IMR-90 (cell line): ENCODE measurements at regions not wholly inside any gene's neighbourhood (a gene's known extent, or its start where the extent isn't known, plus 50 kb on each side); places are given as distances from the start of the nearest gene placed in this dataset.

Source experiments
- ATAC-seq: fragments of 200-7000 bp; cut with Tn5 transposase; 2 replicates; pipeline ENCODE4 v1.9.1; 2020; ENCODE audit warnings: low read depth, mild to moderate bottlenecking, moderate library complexity
- BruUV-seq: library from RNA; stranded (reverse); fragments of 400-500 nt; replicated peaks from 2 replicates; lab custom pipeline; 2021; lab: Mats Ljungman, UMichigan
- CTCF ChIA-PET: fragments of 300-600 bp; formaldehyde crosslinking; extraction: SDS; loops from one replicate; lab custom pipeline; 2021; ENCODE audit warnings: antibody characterized with exemption; lab: Yijun Ruan, JAX
- POLR2A ChIA-PET: fragments of 300-600 bp; sonication (Branson Sonifier 250); formaldehyde crosslinking; loops from one replicate; lab custom pipeline; 2022; ENCODE audit warnings: antibody characterized with exemption; ENCODE audit not compliant: unreplicated experiment; lab: Charles Lee
- DNase-seq: peaks from one replicate; pipeline ENCODE4 v3.0.0; 2013
- H2AFZ ChIP-seq: replicated peaks from 2 replicates; pipeline ENCODE3; 2013; ENCODE audit warnings: low read length, mild to moderate bottlenecking; ENCODE audit not compliant: poor library complexity
- H2AK5ac ChIP-seq: 2 replicates; pipeline ENCODE4 v1.6.1; 2013; ENCODE audit warnings: low read depth, low read length, inconsistent platforms
- H2AK9ac ChIP-seq: replicated peaks from 2 replicates; pipeline ENCODE3; 2013; ENCODE audit warnings: mild to moderate bottlenecking, low read depth, low read length, moderate library complexity; ENCODE audit not compliant: poor library complexity
- H2BK120ac ChIP-seq: 2 replicates; pipeline ENCODE4 v1.6.1; 2013; ENCODE audit warnings: low read depth, low read length, inconsistent platforms
- H2BK15ac ChIP-seq: 3 replicates; pipeline ENCODE4 v1.6.1; 2013; ENCODE audit warnings: low read depth, low read length, inconsistent platforms
- H2BK20ac ChIP-seq: 2 replicates; pipeline ENCODE4 v1.6.1; 2013; ENCODE audit warnings: low read depth, mild to moderate bottlenecking, inconsistent platforms, low read length, moderate library complexity
- H2BK5ac ChIP-seq: 2 replicates; pipeline ENCODE4 v1.6.1; 2013; ENCODE audit warnings: mild to moderate bottlenecking, low read depth, low read length, inconsistent platforms; ENCODE audit not compliant: poor library complexity, severe bottlenecking
- H3K14ac ChIP-seq: replicated peaks from 2 replicates; pipeline ENCODE4 v1.6.1; 2013; ENCODE audit warnings: low read depth, low read length, inconsistent platforms
- H3K18ac ChIP-seq: 2 replicates; pipeline ENCODE4 v1.6.1; 2013; ENCODE audit warnings: low read depth, low read length, control low read depth
- H3K23ac ChIP-seq: 2 replicates; pipeline ENCODE4 v1.6.1; 2013; ENCODE audit warnings: low read depth, low read length, inconsistent platforms
- H3K27ac ChIP-seq: 2 replicates; pipeline ENCODE4 v1.5.1; 2013; ENCODE audit warnings: mild to moderate bottlenecking, control low read depth, low read length; ENCODE audit not compliant: insufficient read depth
- H3K27me3 ChIP-seq: 2 replicates; pipeline ENCODE4 v1.6.1; 2013; ENCODE audit warnings: low read length; ENCODE audit not compliant: control insufficient read depth, insufficient read depth
- H3K36me3 ChIP-seq: 2 replicates; pipeline ENCODE4 v1.6.1; 2013; ENCODE audit warnings: low read length, mixed read lengths; ENCODE audit not compliant: control insufficient read depth, insufficient read depth
- H3K4ac ChIP-seq: 2 replicates; pipeline ENCODE4 v1.6.1; 2013; ENCODE audit warnings: low read depth, low read length, inconsistent platforms
- H3K4me1 ChIP-seq: 2 replicates; pipeline ENCODE4 v1.6.1; 2013; ENCODE audit warnings: low read length, mixed read lengths; ENCODE audit not compliant: control insufficient read depth, insufficient read depth
- H3K4me2 ChIP-seq: 2 replicates; pipeline ENCODE4 v1.6.1; 2013; ENCODE audit warnings: low read depth, mild to moderate bottlenecking, control low read depth, low read length, moderate library complexity
- H3K4me3 ChIP-seq: 2 replicates; pipeline ENCODE4 v1.5.1; 2013; ENCODE audit warnings: low read depth, mild to moderate bottlenecking, control low read depth, low read length, moderate library complexity; ENCODE audit not compliant: insufficient read depth
- H3K56ac ChIP-seq: 2 replicates; pipeline ENCODE4 v1.6.1; 2013; ENCODE audit warnings: low read length, inconsistent platforms; ENCODE audit not compliant: insufficient read depth; ENCODE audit errors: extremely low read depth
- H3K79me1 ChIP-seq, 2 experiments: 2 replicates each; pipeline ENCODE4 v1.6.1; 2013; ENCODE audit warnings: low read length in 2 of 2, inconsistent platforms in 1 of 2, low read depth in 1 of 2
- H3K9ac ChIP-seq: 2 replicates; pipeline ENCODE4 v1.6.1; 2013; ENCODE audit warnings: low read depth, low read length, control low read depth
- H3K9me1 ChIP-seq: 2 replicates; pipeline ENCODE4 v1.6.1; 2013; ENCODE audit warnings: low read length, inconsistent platforms; ENCODE audit not compliant: insufficient read depth
- H3K9me3 ChIP-seq: 2 replicates; pipeline ENCODE4 v1.6.1; 2013; ENCODE audit warnings: low read length; ENCODE audit not compliant: control insufficient read depth, insufficient read depth
- H4K20me1 ChIP-seq: 2 replicates; pipeline ENCODE4 v1.6.1; 2013; ENCODE audit warnings: low read length, inconsistent platforms; ENCODE audit not compliant: insufficient read depth
- H4K5ac ChIP-seq: 2 replicates; pipeline ENCODE4 v1.6.1; 2013; ENCODE audit warnings: mild to moderate bottlenecking, low read depth, low read length, control low read depth
- H4K8ac ChIP-seq, 2 experiments: 2 replicates each; pipeline ENCODE4 v1.6.1; 2013; ENCODE audit warnings: low read depth in 2 of 2, low read length in 2 of 2, control low read depth in 1 of 2, inconsistent platforms in 1 of 2
- H4K91ac ChIP-seq: 2 replicates; pipeline ENCODE4 v1.6.1; 2013; ENCODE audit warnings: low read depth, low read length, inconsistent platforms; ENCODE audit not compliant: insufficient read depth
- BHLHE40 ChIP-seq: fragments of 150-350 bp; IDR thresholded peaks from 2 replicates; pipeline ENCODE4 v1.6.1; 2016; ENCODE audit warnings: mild to moderate bottlenecking, low read depth, low read length
- CEBPB ChIP-seq: IDR thresholded peaks from 2 replicates; pipeline ENCODE4 v1.6.1; 2012; ENCODE audit warnings: low read depth, low read length, improper control_type of control experiment
- CHD1 ChIP-seq: IDR thresholded peaks from 2 replicates; pipeline ENCODE4 v1.6.1; 2012; ENCODE audit warnings: low read depth, low read length, improper control_type of control experiment
- FOS ChIP-seq: fragments of 150-350 bp; IDR thresholded peaks from 2 replicates; pipeline ENCODE4 v1.6.1; 2016; ENCODE audit warnings: low read depth, low read length
- MAFK ChIP-seq: IDR thresholded peaks from 2 replicates; pipeline ENCODE4 v1.6.1; 2012; ENCODE audit warnings: low read depth, low read length, improper control_type of control experiment
- MAZ ChIP-seq: IDR thresholded peaks from 2 replicates; pipeline ENCODE4 v1.6.1; 2012; ENCODE audit warnings: low read depth, mild to moderate bottlenecking, low read length, improper control_type of control experiment, moderate library complexity, borderline replicate concordance
- MXI1 ChIP-seq: IDR thresholded peaks from 2 replicates; pipeline ENCODE4 v1.6.1; 2012; ENCODE audit warnings: low read depth, mild to moderate bottlenecking, low read length, moderate library complexity, borderline replicate concordance
- NFE2L2 ChIP-seq: fragments of 150-350 bp; IDR thresholded peaks from 2 replicates; pipeline ENCODE4 v1.6.1; 2016; ENCODE audit warnings: low read depth, mild to moderate bottlenecking, low read length
- POLR2A ChIP-seq: IDR thresholded peaks from 2 replicates; pipeline ENCODE4 v1.6.1; 2012; ENCODE audit warnings: mild to moderate bottlenecking, low read depth, low read length
- RAD21 ChIP-seq: IDR thresholded peaks from 2 replicates; pipeline ENCODE4 v1.6.1; 2012; ENCODE audit warnings: low read length, improper control_type of control experiment
- RCOR1 ChIP-seq: IDR thresholded peaks from 2 replicates; pipeline ENCODE4 v1.6.1; 2012; ENCODE audit warnings: mild to moderate bottlenecking, low read length, improper control_type of control experiment; ENCODE audit not compliant: insufficient replicate concordance
- RFX5 ChIP-seq: IDR thresholded peaks from 2 replicates; pipeline ENCODE4 v1.8.0; 2012; ENCODE audit warnings: low read depth, mild to moderate bottlenecking, low read length, moderate library complexity
- SMC3 ChIP-seq: fragments of 150-350 bp; IDR thresholded peaks from 2 replicates; pipeline ENCODE4 v1.6.1; 2016; ENCODE audit warnings: low read depth, mild to moderate bottlenecking, antibody characterized with exemption, low read length, moderate library complexity
- WGBS, 2 experiments: methylation state at CpG; one replicate each; pipeline versions ENCODE4 v1.1.5 to v1.1.7; 2013; ENCODE audit warnings: missing lambda C conversion rate in 2 of 2; ENCODE audit not compliant: insufficient read length in 1 of 2; ENCODE audit errors: extremely low coverage in 2 of 2; 5-methylcytosine and 5-hydroxymethylcytosine counted together
- dilution Hi-C: fragments of 300-500 bp; cut with HindIII; formaldehyde crosslinking; loops from one replicate; pipeline ENCODE4 v1.14.3; 2018; ENCODE audit warnings: low sequenced_read_pairs; ENCODE audit not compliant: unreplicated experiment
- in situ Hi-C: fragments of 300-500 bp; cut with MboI; formaldehyde crosslinking; loops from 3 replicates; pipeline ENCODE4 v1.14.3; 2019; ENCODE audit warnings: low sequenced_read_pairs, inconsistent platforms, mixed read lengths
- intact Hi-C: fragments of 100-400 bp; cut with micrococcal nuclease; formaldehyde crosslinking; loops from 2 replicates; pipeline ENCODE4 v1.10.0; 2022
- TF ChIP-seq, protein P1 (sequence below): conservative IDR thresholded peaks from 2 replicates; pipeline ENCODE4 v1.5.1; 2012; ENCODE audit warnings: mild to moderate bottlenecking, low read depth, low read length, improper control_type of control experiment
- TF ChIP-seq, protein P2 (sequence below): fragments of 150-350 bp; IDR thresholded peaks from 2 replicates; pipeline ENCODE4 v1.6.1; 2017; ENCODE audit warnings: mild to moderate bottlenecking, antibody characterized with exemption, low read length, low read depth

DNA sequence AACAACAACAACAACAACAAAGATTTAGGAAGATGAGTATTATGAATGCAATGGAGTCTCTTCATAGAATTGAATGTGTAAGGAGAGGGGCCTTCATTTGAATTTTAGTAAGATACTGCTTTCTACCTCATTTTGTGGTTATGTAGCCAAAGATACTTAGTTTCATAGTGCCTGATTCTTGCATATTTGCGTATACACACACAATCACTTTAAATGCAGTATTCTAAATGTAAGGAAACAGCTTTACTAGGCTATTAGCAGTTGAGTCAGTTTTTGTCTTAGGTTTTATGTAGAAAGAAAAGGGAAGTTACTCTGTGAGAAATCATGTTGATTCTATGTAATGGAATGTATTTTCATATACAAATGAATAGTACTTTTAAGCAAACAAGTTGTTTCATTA is 80.5 kb downstream of the HAUS1 start:
- H2BK15ac ChIP-seq = no peak overlapping the region
- CTCF ChIA-PET = no interaction called here
- H3K27me3 ChIP-seq = no peaks in the 10 kb centered on the region
- H3K9me3 ChIP-seq = no peaks in the 10 kb centered on the region
- intact Hi-C loops (no loop called here), in situ Hi-C loops (no loop called here), dilution Hi-C loops (no loop called here)
- no peak overlapping the region for H3K4ac ChIP-seq
- peak; percentile 48; the same call in 1 of the 2 replicates for ATAC-seq
- H3K18ac ChIP-seq = no peak overlapping the region
- H2BK120ac ChIP-seq = no peak overlapping the region
- peaks cover 2% of the 10 kb centered on the region; the same call in 1 of the 2 replicates for H3K36me3 ChIP-seq
- no peak overlapping the region for H2AFZ ChIP-seq
- BruUV-seq = no TSS peak
- no CpG with 5 or more reads among the region's 1 CpG for WGBS, 2 experiments
- H3K4me2 ChIP-seq = no peak overlapping the region
- no peak for DNase-seq
- 0 out of 2 replicates have a peak overlapping the region, but pooled peaks have one; percentile 28 for H2AK5ac ChIP-seq
- H3K9ac ChIP-seq = no peak overlapping the region
- no peak overlapping the region for H4K8ac ChIP-seq
- POLR2A ChIA-PET = no interaction called here
- H3K14ac ChIP-seq = no peak overlapping the region; the same call in 1 of the 2 replicates
- TF ChIP-seq FOS (no peak), RAD21 (no peak), POLR2A (no peak), RCOR1 (no peak), MAFK (no peak), CHD1 (no peak), NFE2L2 (no peak), MAZ (no peak), SMC3 (no peak), BHLHE40 (no peak), CEBPB (no peak), RFX5 (no peak), MXI1 (no peak)
- TF ChIP-seq, protein P1, sequence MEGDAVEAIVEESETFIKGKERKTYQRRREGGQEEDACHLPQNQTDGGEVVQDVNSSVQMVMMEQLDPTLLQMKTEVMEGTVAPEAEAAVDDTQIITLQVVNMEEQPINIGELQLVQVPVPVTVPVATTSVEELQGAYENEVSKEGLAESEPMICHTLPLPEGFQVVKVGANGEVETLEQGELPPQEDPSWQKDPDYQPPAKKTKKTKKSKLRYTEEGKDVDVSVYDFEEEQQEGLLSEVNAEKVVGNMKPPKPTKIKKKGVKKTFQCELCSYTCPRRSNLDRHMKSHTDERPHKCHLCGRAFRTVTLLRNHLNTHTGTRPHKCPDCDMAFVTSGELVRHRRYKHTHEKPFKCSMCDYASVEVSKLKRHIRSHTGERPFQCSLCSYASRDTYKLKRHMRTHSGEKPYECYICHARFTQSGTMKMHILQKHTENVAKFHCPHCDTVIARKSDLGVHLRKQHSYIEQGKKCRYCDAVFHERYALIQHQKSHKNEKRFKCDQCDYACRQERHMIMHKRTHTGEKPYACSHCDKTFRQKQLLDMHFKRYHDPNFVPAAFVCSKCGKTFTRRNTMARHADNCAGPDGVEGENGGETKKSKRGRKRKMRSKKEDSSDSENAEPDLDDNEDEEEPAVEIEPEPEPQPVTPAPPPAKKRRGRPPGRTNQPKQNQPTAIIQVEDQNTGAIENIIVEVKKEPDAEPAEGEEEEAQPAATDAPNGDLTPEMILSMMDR = no peak
- TF ChIP-seq, protein P2, sequence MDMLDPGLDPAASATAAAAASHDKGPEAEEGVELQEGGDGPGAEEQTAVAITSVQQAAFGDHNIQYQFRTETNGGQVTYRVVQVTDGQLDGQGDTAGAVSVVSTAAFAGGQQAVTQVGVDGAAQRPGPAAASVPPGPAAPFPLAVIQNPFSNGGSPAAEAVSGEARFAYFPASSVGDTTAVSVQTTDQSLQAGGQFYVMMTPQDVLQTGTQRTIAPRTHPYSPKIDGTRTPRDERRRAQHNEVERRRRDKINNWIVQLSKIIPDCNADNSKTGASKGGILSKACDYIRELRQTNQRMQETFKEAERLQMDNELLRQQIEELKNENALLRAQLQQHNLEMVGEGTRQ = no peak
- no peak overlapping the region for H4K5ac ChIP-seq
- no peak overlapping the region for H3K4me3 ChIP-seq
- H2BK20ac ChIP-seq = no peak overlapping the region
- peaks cover 2% of the 10 kb centered on the region; the same call in 1 of the 2 replicates for H3K4me1 ChIP-seq
- no peak overlapping the region for H2BK5ac ChIP-seq
- H2AK9ac ChIP-seq = no peak overlapping the region
- no peak overlapping the region for H4K91ac ChIP-seq
- H3K23ac ChIP-seq = no peak overlapping the region; the same call in 1 of the 2 replicates
- H3K27ac ChIP-seq = no peak overlapping the region
- H3K9me1 ChIP-seq = peaks cover 5% of the 10 kb centered on the region; the same call in 1 of the 2 replicates
- H3K79me1 ChIP-seq = peaks cover 5 to 45% of the 10 kb centered on the region in 2 experiments; a peak in 3 of 4 replicates
- peaks cover 49% of the 10 kb centered on the region for H4K20me1 ChIP-seq
- no peak overlapping the region for H3K56ac ChIP-seq
